Stimulated activated CD4-positive, alpha-beta T cell treated with anti-CD3 and anti-CD28 coated beads, Interleukin-1b, Interleukin-23, amount 100 ng/mL, for 4 hours (primary cell): ENCODE measurements at regions not wholly inside any gene's neighbourhood (a gene's known extent, or its start where the extent isn't known, plus 50 kb on each side); places are given as distances from the start of the nearest gene placed in this dataset.
A peak's percentile ranks its signal among the peaks of the same experiment; 100 is the strongest.

Source experiments
- DNase-seq, 2 donors: peaks; one replicate each; pipeline ENCODE4 v3.0.0-alpha.2; 2020; ENCODE audit warnings: low read depth in 2 of 2

DNA sequence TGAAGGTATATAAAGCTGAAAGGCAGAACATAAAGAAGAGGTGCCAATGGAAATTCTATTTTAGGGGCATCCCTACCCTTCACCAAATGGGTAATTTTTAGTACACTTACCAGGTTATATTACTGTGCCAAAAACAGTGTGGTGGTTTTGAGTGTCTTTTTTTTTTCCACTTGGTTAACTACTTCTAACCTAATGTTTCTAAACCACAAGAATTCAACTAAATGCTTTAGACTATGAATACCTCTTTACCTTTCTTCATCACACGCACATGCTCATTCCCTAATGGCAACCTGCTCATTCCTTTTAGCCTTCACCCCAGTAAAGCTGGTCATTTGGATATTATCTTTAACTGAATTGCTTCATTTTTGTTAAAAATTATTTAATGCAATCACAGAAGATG is 215.6 kb downstream of the PIK3R1 start:
- DNase-seq = no peak

GRCh38 chr5:68431601-68432337 is 216.2 kb downstream of the PIK3R1 start:
- DNase-seq = no peak

DNA sequence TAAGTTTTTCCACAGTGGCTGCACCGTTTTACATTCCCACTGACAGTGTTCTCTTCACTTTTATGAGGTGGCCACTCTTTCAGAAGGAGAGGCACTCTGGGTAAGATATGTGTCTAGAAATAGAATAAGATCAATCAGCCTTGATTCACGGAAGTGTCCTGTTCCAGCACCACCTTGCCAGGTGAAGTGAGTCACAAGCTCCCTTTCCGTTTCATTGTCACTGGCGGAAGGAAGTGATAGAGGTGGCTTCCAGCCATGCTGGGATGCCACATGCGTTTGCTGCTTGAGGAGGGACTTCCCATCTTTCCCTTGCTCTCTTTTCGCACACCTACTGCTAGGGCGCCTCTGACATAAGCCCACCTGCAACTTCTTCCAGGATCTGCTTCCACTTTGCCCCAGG is 217.1 kb downstream of the PIK3R1 start:
- DNase-seq = no peak

GRCh38 chr5:68433526-68433922 is 218.0 kb downstream of the PIK3R1 start:
- no peak for DNase-seq

- DNase-seq = peak; percentile 89 to 91
These were observed 218.6 kb downstream of the PIK3R1 start for GRCh38 chr5:68433923-68434879.

DNA sequence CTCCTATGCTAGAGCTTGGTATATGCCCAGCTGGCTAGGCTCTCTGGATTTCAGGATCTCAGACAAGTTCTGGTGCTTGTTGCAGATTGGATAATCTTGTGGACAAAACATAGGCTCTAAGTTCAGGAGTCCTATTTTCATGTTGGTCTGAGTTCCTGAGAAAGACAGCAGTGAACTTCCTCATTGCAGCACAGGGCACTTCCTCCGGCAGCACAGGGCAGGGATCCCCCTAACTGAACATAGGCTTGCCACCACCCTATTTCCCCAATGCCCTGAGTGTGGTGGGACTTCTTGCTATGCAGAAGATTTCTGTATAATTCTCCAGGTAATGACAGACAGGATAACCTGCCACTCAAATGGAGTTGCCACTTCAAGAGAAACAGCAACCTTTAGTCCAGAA is 220.1 kb downstream of the PIK3R1 start:
- no peak for DNase-seq

- DNase-seq = no peak
These were observed 221.3 kb downstream of the PIK3R1 start for GRCh38 chr5:68436686-68437520.

GRCh38 chr5:68438876-68439275 is 223.3 kb downstream of the PIK3R1 start:
- DNase-seq = no peak

DNA sequence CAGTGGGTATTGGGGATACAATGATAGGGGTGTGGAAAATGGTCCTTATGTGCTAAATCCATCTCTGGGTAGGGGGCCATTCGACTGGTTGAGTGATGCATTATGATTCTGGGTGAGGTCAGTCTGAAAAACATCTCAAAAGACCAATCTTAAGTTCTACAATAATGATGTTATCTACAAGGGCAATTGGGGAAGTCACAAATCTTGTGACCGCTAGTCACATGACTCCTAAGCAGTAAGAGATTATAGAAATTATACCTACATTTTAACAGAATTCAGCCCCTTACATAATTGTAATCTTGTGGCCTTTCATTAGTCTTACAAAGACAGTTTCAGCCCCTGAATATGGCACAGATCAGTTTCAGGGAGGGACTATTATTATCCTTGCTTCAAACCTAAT is 224.7 kb downstream of the PIK3R1 start:
- no peak for DNase-seq

GRCh38 chr5:68440651-68441050 is 225.1 kb downstream of the PIK3R1 start:
- DNase-seq = no peak

DNA sequence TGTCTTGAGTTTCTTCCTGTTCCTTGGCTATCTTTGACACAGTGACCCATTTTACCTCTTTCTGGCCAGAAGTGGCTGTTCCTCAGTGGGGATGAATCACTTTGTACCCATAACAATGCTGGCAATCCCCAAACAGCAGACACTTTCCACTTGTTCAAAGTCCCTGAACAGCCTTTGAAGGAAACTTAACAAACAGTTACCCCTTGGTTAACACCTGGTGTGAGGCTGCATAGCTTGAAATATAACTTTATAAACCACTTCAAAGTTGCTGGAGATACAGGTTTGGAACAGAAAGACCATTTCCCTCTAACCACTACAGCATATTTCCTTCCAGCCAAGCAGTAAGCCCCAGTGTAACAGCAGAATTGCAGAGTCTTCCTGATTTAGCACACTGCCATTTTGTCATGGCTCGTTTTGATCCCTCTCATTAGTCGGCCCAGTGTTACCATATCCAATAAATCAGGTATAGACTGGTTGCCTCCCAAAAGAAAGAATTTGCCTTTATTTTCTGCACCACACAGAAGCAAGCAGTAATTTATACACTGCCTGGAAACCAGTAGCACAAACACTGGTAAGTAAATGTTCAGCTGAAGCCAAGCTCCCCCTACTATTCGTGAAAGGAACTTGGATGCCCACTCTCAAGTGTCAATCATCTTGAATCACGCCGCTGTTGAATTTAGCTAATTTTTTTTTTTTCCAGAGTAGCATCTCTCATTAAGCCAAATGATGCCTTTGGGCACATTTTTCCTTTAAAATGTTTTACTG is 225.9 kb downstream of the PIK3R1 start:
- no peak for DNase-seq

DNA sequence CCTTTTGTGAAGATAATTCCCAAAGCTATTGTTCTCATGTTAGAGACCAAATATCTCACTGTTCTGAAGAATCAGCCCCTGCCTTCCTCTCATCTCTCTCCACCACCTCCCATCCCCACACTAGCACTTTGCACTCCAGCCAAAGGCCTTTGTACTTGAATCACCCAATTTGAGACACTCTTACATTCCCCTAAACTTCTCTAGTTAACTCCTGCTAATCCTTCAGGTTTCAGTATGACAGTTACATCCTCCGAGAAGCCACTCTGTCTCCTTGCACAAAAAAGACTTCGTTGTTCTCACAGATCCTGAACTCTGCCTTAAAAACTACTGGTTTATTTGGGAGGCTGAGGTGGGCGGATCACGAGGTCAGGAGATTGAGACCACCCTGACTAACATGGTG is 227.5 kb downstream of the PIK3R1 start:
- no peak for DNase-seq

DNA sequence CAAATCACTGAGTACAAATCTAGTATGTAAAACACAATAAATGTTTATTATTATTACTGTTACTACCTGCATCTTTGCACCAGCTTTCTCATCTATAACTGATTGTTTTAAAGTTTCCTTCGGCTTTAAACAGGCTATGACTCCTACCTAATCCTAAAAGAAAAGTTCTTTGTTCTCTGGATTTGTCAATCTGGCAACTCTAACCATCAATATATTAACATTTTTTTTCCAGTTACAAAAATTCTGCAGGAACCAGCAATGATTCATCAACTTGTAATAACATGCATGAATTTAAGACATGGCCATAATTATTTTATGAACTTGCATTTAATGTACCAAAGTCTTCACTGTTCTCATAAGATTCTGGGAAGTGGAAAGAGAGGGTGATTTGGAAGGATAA is 228.5 kb downstream of the PIK3R1 start:
- DNase-seq = no peak

DNA sequence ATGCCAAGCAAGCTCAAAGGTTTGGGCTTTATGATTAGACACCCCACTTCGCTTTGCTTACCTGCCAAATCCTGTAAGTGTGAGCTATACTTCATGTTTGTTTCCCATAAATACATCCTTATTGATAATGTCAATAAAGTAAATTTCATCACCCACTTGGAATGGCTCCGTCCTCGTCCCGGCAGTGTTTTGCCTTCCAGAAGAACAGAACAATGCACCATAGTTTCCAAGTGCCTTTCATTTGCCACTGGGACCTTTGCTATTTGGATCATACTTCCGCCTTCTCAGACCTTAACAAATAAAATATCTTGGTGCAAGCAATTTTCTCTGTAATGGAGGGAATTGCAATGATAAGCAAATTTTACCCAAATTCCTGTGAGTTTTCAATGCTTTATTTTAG is 229.3 kb downstream of the PIK3R1 start:
- DNase-seq = no peak

- no peak for DNase-seq
These were observed 229.9 kb downstream of the PIK3R1 start for GRCh38 chr5:68445257-68446069.

GRCh38 chr5:68446070-68446357 is 230.5 kb downstream of the PIK3R1 start:
- no peak for DNase-seq

DNA sequence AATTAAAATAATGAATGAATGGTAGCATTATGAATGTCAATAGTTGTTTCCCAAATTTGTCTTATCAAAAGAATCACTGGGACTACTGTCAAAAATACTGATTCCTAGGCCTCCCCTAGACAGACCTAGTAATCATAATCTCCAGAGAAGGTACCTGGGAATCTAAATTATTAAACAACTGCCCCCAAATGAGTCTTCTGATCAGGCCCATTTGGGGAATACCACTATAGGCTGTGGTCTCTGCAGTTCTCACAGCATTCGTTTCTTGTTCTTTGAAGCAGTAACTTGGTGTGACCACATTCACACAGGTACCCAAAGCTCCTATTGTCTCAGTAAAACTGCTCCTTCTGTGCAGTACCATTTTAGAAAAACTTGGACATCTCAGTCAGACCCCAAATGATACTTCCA is 230.9 kb downstream of the PIK3R1 start:
- no peak for DNase-seq

GRCh38 chr5:68447136-68447929 is 231.8 kb downstream of the PIK3R1 start:
- no peak for DNase-seq

- DNase-seq = no peak
These were observed 233.8 kb downstream of the PIK3R1 start for GRCh38 chr5:68449380-68449779.
